Activated B cell treated with CpG ODN at 0.5 μM for 24 hours (primary cell): ENCODE measurements at regions not wholly inside any gene's neighbourhood (a gene's known extent, or its start where the extent isn't known, plus 50 kb on each side); places are given as distances from the start of the nearest gene placed in this dataset.

ENCODE experiments used
- ATAC-seq: fragments of 200-7000 bp; cut with Tn5 transposase; one replicate; pipeline ENCODE4 v1.10.0; 2021; ENCODE audit warnings: low read depth, mild to moderate bottlenecking, moderate library complexity
- CTCF ChIA-PET: fragments of 350-600 bp; sonication (Branson Sonifier 250); formaldehyde crosslinking; loops from one replicate; lab custom pipeline; 2021; ENCODE audit warnings: antibody characterized with exemption; lab: Charles Lee
- POLR2A ChIA-PET: fragments of 350-600 bp; sonication (Branson Sonifier 250); formaldehyde crosslinking; loops from one replicate; lab custom pipeline; 2021; ENCODE audit warnings: antibody characterized with exemption; lab: Charles Lee
- DNase-seq: peaks from one replicate; pipeline ENCODE4 v3.0.0; 2022
- H3K27ac Mint-ChIP-seq: one replicate; pipeline ENCODE4 v1.8.0; 2020; ENCODE audit warnings: mixed read lengths
- H3K27me3 Mint-ChIP-seq: one replicate; pipeline ENCODE4 v1.8.0; 2021; ENCODE audit warnings: mixed read lengths
- H3K36me3 Mint-ChIP-seq: one replicate; pipeline ENCODE4 v1.8.0; 2021; ENCODE audit warnings: low read depth, mixed read lengths
- H3K4me1 Mint-ChIP-seq: one replicate; pipeline ENCODE4 v1.8.0; 2021; ENCODE audit warnings: mixed read lengths
- H3K4me3 Mint-ChIP-seq: one replicate; pipeline ENCODE4 v1.8.0; 2020; ENCODE audit warnings: mild to moderate bottlenecking, mixed read lengths
- H3K9me3 Mint-ChIP-seq: one replicate; pipeline ENCODE4 v1.8.0; 2020; ENCODE audit warnings: mixed read lengths
- intact Hi-C: fragments of 100-400 bp; cut with micrococcal nuclease; formaldehyde crosslinking; loops from one replicate; pipeline ENCODE4 v1.15.1; 2024
- TF ChIP-seq, protein P1 (sequence below): fragments of 200-600 bp; IDR thresholded peaks from one replicate; pipeline ENCODE4 v1.8.0; 2022; ENCODE audit warnings: antibody characterized with exemption, mild to moderate bottlenecking

GRCh38 chr3:18886331-18886730, 262.0 kb upstream of the KCNH8 start:
- Mint-ChIP-seq H3K36me3 (no peaks in the 10 kb centered on the region), H3K4me3 (no peak overlapping the region), H3K9me3 (no peaks in the 10 kb centered on the region), H3K27ac (no peak overlapping the region), H3K4me1 (no peaks in the 10 kb centered on the region), H3K27me3 (peaks cover 3% of the 10 kb centered on the region)
- ATAC-seq, result no peak
- POLR2A ChIA-PET, result no interaction called here
- TF ChIP-seq, protein P1, sequence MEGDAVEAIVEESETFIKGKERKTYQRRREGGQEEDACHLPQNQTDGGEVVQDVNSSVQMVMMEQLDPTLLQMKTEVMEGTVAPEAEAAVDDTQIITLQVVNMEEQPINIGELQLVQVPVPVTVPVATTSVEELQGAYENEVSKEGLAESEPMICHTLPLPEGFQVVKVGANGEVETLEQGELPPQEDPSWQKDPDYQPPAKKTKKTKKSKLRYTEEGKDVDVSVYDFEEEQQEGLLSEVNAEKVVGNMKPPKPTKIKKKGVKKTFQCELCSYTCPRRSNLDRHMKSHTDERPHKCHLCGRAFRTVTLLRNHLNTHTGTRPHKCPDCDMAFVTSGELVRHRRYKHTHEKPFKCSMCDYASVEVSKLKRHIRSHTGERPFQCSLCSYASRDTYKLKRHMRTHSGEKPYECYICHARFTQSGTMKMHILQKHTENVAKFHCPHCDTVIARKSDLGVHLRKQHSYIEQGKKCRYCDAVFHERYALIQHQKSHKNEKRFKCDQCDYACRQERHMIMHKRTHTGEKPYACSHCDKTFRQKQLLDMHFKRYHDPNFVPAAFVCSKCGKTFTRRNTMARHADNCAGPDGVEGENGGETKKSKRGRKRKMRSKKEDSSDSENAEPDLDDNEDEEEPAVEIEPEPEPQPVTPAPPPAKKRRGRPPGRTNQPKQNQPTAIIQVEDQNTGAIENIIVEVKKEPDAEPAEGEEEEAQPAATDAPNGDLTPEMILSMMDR, result no peak
- intact Hi-C loops, result no loop called here
- CTCF ChIA-PET, result no interaction called here
- DNase-seq, result no peak

DNA sequence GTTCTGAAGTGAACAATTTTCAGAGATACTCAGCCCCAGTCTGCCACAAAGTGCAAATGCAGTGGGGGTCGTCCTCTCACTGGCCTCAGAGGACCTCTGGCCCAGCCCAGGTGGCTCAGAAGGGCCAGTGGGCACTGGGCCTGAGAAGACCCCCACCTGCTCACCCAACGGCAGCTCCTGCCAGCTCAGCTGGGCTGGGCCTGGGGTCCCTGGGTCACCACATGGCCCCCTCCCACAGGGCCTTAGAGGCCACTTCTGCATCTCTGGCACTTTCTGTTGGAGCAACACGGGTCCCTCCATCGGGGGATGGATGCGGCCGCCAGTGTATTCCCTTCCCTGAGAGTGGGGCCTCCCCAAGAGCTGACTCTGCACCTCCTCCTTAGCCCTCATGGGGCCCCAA, 262.7 kb upstream of the KCNH8 start:
- DNase-seq (no peak), ATAC-seq (no peak)
- ChIA-PET CTCF (no interaction called here), POLR2A (no interaction called here)
- Mint-ChIP-seq H3K27me3 (no peaks in the 10 kb centered on the region), H3K27ac (no peak overlapping the region), H3K36me3 (no peaks in the 10 kb centered on the region), H3K4me3 (no peak overlapping the region), H3K4me1 (no peaks in the 10 kb centered on the region), H3K9me3 (peaks cover 2% of the 10 kb centered on the region)
- TF ChIP-seq, protein P1, result no peak
- intact Hi-C loops, result no loop called here

DNA sequence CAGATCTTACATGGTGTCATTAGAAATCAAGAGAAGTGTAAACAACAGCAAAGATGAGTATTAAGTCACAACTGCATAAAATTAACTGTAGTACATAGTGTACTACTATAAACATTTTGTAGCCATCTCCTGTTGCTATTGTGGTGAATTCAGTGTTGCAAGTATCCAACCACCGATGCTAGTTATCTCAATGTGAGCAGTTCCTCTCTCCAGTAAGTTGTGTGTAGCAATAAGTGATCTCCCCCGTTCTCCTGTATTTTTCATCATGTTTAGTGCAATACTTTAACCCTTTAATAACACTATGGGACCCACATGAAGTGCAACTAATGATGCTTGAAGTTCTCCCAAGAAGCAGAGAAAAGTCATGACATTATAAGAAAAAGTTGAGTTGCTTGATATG, 264.7 kb upstream of the KCNH8 start:
- intact Hi-C loops, result no loop called here
- POLR2A ChIA-PET, result no interaction called here
- no peaks in the 10 kb centered on the region for H3K36me3 Mint-ChIP-seq

GRCh38 chr3:18880691-18881090, 267.6 kb upstream of the KCNH8 start:
- ATAC-seq (no peak), DNase-seq (no peak)
- CTCF ChIA-PET, result no interaction called here
- Mint-ChIP-seq H3K4me1 (no peaks in the 10 kb centered on the region), H3K4me3 (no peak overlapping the region), H3K9me3 (peaks cover 2% of the 10 kb centered on the region), H3K27me3 (no peaks in the 10 kb centered on the region), H3K36me3 (no peaks in the 10 kb centered on the region), H3K27ac (no peak overlapping the region)
- TF ChIP-seq, protein P1, result no peak
- POLR2A ChIA-PET, result no interaction called here
- intact Hi-C loops, result no loop called here

More for the DNA sequence above, 264.7 kb upstream of the KCNH8 start:
- TF ChIP-seq, protein P1, result no peak
- ATAC-seq (no peak), DNase-seq (no peak)
- CTCF ChIA-PET, result no interaction called here
- no peaks in the 10 kb centered on the region for H3K4me1 Mint-ChIP-seq
- no peaks in the 10 kb centered on the region for H3K27me3 Mint-ChIP-seq
- H3K4me3 Mint-ChIP-seq, result no peak overlapping the region
- H3K27ac Mint-ChIP-seq, result no peak overlapping the region
- peaks cover 2% of the 10 kb centered on the region for H3K9me3 Mint-ChIP-seq

DNA sequence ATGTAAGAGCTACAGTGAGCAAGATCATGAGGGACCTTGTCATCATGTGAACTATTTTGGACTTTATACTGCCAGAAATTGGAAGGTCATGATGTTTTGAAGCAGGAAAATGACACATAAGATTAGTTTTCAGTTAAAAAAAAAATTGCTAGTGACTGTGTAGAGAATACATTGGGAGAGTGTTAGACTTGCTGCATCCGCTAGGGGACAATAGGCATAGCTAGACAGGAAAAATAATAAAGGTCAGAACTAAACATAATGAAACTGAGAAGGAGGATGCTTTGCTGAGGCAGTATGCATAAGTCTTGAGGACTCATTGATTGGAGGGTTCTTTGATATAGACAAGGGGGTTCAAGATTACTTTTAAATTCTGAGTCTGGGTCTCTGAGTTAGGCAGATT, 275.8 kb upstream of the KCNH8 start:
- Mint-ChIP-seq H3K9me3 (no peaks in the 10 kb centered on the region), H3K27ac (no peak overlapping the region), H3K4me3 (no peak overlapping the region), H3K36me3 (no peaks in the 10 kb centered on the region), H3K4me1 (no peaks in the 10 kb centered on the region), H3K27me3 (no peaks in the 10 kb centered on the region)
- intact Hi-C loops, result no loop called here
- TF ChIP-seq, protein P1, result no peak
- DNase-seq (no peak), ATAC-seq (no peak)
- ChIA-PET POLR2A (no interaction called here), CTCF (no interaction called here)
